SHP77 (cell line): ENCODE measurements at regions not wholly inside any gene's neighbourhood (a gene's known extent, or its start where the extent isn't known, plus 50 kb on each side); places are given as distances from the start of the nearest gene placed in this dataset.
"Not testable (repeated sequence)": the region's sequence is repeated elsewhere in the genome, so short reads cannot be mapped to it uniquely, and the experiment has no call there.

Experiments
- DNase-seq, 2 experiments: peaks; one replicate each; lab custom pipeline; 2025; lab: John Stamatoyannopoulos, UW

GRCh38 chr22:22822106-22822505 lies 65.5 kb upstream of the IGLL5 start:
- no peak for DNase-seq

GRCh38 chr22:22822553-22822952 lies 65.1 kb upstream of the IGLL5 start:
- not testable (repeated sequence) for DNase-seq

GRCh38 chr22:22823131-22823810 lies 64.3 kb upstream of the IGLL5 start:
- DNase-seq, result no peak

GRCh38 chr22:22824340-22825212 lies 63.0 kb upstream of the IGLL5 start:
- DNase-seq, result no peak

- no peak for DNase-seq
Observed at GRCh38 chr22:22825213-22825593, 62.4 kb upstream of the IGLL5 start.

- DNase-seq, result no peak
Observed at GRCh38 chr22:22827187-22827939, 60.3 kb upstream of the IGLL5 start.

GRCh38 chr22:22830193-22830592 lies 57.4 kb upstream of the IGLL5 start:
- DNase-seq, result no peak

GRCh38 chr22:22830957-22831688 lies 56.5 kb upstream of the IGLL5 start:
- no peak for DNase-seq

- no peak for DNase-seq
Observed at GRCh38 chr22:22833059-22833458, 54.6 kb upstream of the IGLL5 start.

GRCh38 chr22:22833488-22833887 lies 54.1 kb upstream of the IGLL5 start:
- DNase-seq, result no peak

GRCh38 chr22:22834204-22834603 lies 53.4 kb upstream of the IGLL5 start:
- no peak for DNase-seq

- no peak for DNase-seq
Observed at GRCh38 chr22:22834783-22835182, 52.8 kb upstream of the IGLL5 start.

- DNase-seq, result no peak
Observed at GRCh38 chr22:22835242-22835641, 52.4 kb upstream of the IGLL5 start.

GRCh38 chr22:22835771-22836291 lies 51.8 kb upstream of the IGLL5 start:
- DNase-seq, result no peak

- no peak for DNase-seq
Observed at GRCh38 chr22:22836635-22837034, 51.0 kb upstream of the IGLL5 start.
